ENCODE measurements at regions not wholly inside any gene's neighbourhood (a gene's known extent, or its start where the extent isn't known, plus 50 kb on each side); places are given as distances from the start of the nearest gene placed in this dataset.
"Not testable (repeated sequence)": the region's sequence is repeated elsewhere in the genome, so short reads cannot be mapped to it uniquely, and the experiment has no call there.

- H3K36me3 ChIP-seq (ENCODE audit: control insufficient read depth, insufficient read depth, low read length) = no peaks in the 10 kb centered on the region
- H3K4me1 ChIP-seq (ENCODE audit: control insufficient read depth, insufficient read depth, low read length) = peaks cover 16% of the 10 kb centered on the region
- H3K4me3 ChIP-seq (ENCODE audit: low read depth, low read length) = no peak overlapping the region
- H3K9me3 ChIP-seq (ENCODE audit: control insufficient read depth, insufficient read depth, low read length) = no peaks in the 10 kb centered on the region
- H3K27me3 ChIP-seq (ENCODE audit: control insufficient read depth, insufficient read depth, low read length) = no peaks in the 10 kb centered on the region
- H3K9ac ChIP-seq (ENCODE audit: low read depth, low read length) = no peak overlapping the region
Observed at GRCh38 chr12:116665666-116666304, 72.1 kb downstream of the SPRING1 start.

GRCh38 chr12:116664085-116664484, 73.8 kb downstream of the SPRING1 start:
- Histone ChIP-seq H3K27me3 (ENCODE audit: control insufficient read depth, insufficient read depth, low read length) (no peaks in the 10 kb centered on the region), H3K36me3 (ENCODE audit: control insufficient read depth, insufficient read depth, low read length) (no peaks in the 10 kb centered on the region), H3K9ac (ENCODE audit: low read depth, low read length) (no peak overlapping the region), H3K4me3 (ENCODE audit: low read depth, low read length) (no peak overlapping the region), H3K9me3 (ENCODE audit: control insufficient read depth, insufficient read depth, low read length) (no peaks in the 10 kb centered on the region), H3K4me1 (ENCODE audit: control insufficient read depth, insufficient read depth, low read length) (peaks cover 16% of the 10 kb centered on the region)

- no peaks in the 10 kb centered on the region for H3K27me3 ChIP-seq (ENCODE audit: control insufficient read depth, insufficient read depth, low read length)
- H3K4me3 ChIP-seq (ENCODE audit: low read depth, low read length) = peak overlapping the region; percentile 31
- H3K36me3 ChIP-seq (ENCODE audit: control insufficient read depth, insufficient read depth, low read length) = no peaks in the 10 kb centered on the region
- peaks cover 18% of the 10 kb centered on the region for H3K4me1 ChIP-seq (ENCODE audit: control insufficient read depth, insufficient read depth, low read length)
- no peak overlapping the region for H3K9ac ChIP-seq (ENCODE audit: low read depth, low read length)
- no peaks in the 10 kb centered on the region for H3K9me3 ChIP-seq (ENCODE audit: control insufficient read depth, insufficient read depth, low read length)
Observed at GRCh38 chr12:116662612-116663144, 75.2 kb downstream of the SPRING1 start.

DNA sequence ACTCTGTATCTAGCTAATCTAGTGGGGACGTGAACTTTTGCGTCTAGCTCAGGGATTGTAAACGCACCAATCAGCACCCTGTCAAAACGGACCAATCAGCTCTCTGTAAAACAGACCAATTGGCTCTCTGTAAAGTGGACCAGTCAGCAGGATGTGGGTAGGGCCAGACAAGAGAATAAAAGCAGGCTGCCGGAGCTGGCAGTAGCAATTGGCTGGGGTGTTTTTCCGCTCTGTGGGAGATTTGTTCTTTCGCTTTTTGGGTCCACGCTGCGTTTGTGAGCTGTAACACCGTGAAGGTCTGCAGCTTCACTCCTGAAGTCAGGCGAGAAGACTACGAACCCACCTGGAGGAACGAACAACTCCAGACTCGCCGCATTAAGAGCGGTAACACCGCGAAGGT, 76.5 kb downstream of the SPRING1 start:
- peaks cover 18% of the 10 kb centered on the region for H3K4me1 ChIP-seq (ENCODE audit: control insufficient read depth, insufficient read depth, low read length)

DNA sequence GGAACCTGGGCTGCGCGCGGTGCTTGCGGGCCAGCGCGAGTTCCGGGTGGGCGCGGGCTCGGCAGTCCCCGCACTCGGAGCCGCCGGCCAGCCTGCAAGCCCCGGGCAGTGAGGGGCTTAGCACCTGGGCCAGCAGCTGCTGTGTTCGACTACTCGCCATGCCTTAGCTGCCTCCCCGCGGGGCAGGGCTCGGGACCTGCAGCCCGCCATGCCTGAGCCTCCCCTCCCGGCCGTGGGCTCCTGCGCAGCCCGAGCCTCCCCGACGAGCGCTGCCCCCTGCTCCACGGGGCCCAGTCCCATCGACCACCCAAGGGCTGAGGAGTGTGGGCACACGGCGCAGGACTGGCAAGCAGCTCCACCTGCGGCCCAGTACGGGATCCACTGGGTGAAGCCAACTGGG, 77.1 kb downstream of the SPRING1 start:
- H3K36me3 ChIP-seq (ENCODE audit: control insufficient read depth, insufficient read depth, low read length); H3K9ac ChIP-seq (ENCODE audit: low read depth, low read length); H3K27me3 ChIP-seq (ENCODE audit: control insufficient read depth, insufficient read depth, low read length); H3K4me3 ChIP-seq (ENCODE audit: low read depth, low read length); H3K9me3 ChIP-seq (ENCODE audit: control insufficient read depth, insufficient read depth, low read length): not testable (repeated sequence)
- H3K4me1 ChIP-seq (ENCODE audit: control insufficient read depth, insufficient read depth, low read length) = peaks cover 13% of the 10 kb centered on the region

More for the DNA sequence above, 76.5 kb downstream of the SPRING1 start:
- Histone ChIP-seq H3K36me3 (ENCODE audit: control insufficient read depth, insufficient read depth, low read length) (no peaks in the 10 kb centered on the region), H3K9ac (ENCODE audit: low read depth, low read length) (no peak overlapping the region), H3K27me3 (ENCODE audit: control insufficient read depth, insufficient read depth, low read length) (no peaks in the 10 kb centered on the region), H3K4me3 (ENCODE audit: low read depth, low read length) (no peak overlapping the region), H3K9me3 (ENCODE audit: control insufficient read depth, insufficient read depth, low read length) (no peaks in the 10 kb centered on the region)

DNA sequence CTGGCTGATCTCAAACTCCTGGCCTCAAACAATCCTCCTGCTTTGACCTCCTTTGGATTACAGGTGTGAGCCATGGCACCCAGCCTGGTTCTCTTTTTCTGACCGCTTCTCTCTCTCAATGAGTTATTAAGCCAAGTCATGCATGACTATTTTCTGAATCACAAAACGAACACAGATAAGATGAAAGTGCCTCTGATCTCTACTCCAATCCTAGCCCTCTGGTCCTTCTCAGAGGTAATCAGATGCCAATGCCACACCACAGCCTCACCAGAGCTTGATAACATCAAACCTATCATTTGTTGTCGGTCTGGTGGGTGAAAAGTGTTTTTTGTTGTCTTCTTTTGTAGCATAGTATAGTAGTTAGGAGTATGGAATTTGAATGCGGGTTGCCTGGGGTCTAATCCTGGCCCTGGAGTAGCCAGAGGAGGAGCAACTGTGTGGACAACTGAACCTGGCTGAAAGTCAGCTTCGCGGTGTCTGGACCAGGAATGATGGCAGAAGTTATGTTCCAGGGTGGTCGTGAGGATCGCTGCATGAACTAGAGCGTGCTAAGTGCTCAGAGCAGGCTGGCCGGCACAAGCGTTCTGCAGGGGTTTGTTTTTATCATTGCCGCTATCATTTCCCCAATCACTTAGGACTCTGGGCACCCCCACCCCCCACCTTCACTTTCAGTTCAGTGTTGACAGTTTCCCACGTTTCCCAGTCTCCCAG, 77.9 kb downstream of the SPRING1 start:
- Histone ChIP-seq H3K4me1 (ENCODE audit: control insufficient read depth, insufficient read depth, low read length) (peaks cover 10% of the 10 kb centered on the region), H3K9me3 (ENCODE audit: control insufficient read depth, insufficient read depth, low read length) (no peaks in the 10 kb centered on the region), H3K27me3 (ENCODE audit: control insufficient read depth, insufficient read depth, low read length) (no peaks in the 10 kb centered on the region), H3K9ac (ENCODE audit: low read depth, low read length) (no peak overlapping the region), H3K4me3 (ENCODE audit: low read depth, low read length) (no peak overlapping the region), H3K36me3 (ENCODE audit: control insufficient read depth, insufficient read depth, low read length) (no peaks in the 10 kb centered on the region)

- H3K4me3 ChIP-seq (ENCODE audit: low read depth, low read length) = no peak overlapping the region
- H3K36me3 ChIP-seq (ENCODE audit: control insufficient read depth, insufficient read depth, low read length) = no peaks in the 10 kb centered on the region
- H3K27me3 ChIP-seq (ENCODE audit: control insufficient read depth, insufficient read depth, low read length) = no peaks in the 10 kb centered on the region
- no peaks in the 10 kb centered on the region for H3K9me3 ChIP-seq (ENCODE audit: control insufficient read depth, insufficient read depth, low read length)
- peaks cover 10% of the 10 kb centered on the region for H3K4me1 ChIP-seq (ENCODE audit: control insufficient read depth, insufficient read depth, low read length)
- no peak overlapping the region for H3K9ac ChIP-seq (ENCODE audit: low read depth, low read length)
Observed at GRCh38 chr12:116657921-116658495, 79.9 kb downstream of the SPRING1 start.

GRCh38 chr12:116656306-116656705, 81.6 kb downstream of the SPRING1 start:
- H3K9ac ChIP-seq (ENCODE audit: low read depth, low read length) = no peak overlapping the region
- H3K4me3 ChIP-seq (ENCODE audit: low read depth, low read length) = no peak overlapping the region
- no peaks in the 10 kb centered on the region for H3K36me3 ChIP-seq (ENCODE audit: control insufficient read depth, insufficient read depth, low read length)
- H3K4me1 ChIP-seq (ENCODE audit: control insufficient read depth, insufficient read depth, low read length) = peaks cover 5% of the 10 kb centered on the region
- H3K27me3 ChIP-seq (ENCODE audit: control insufficient read depth, insufficient read depth, low read length) = no peaks in the 10 kb centered on the region
- H3K9me3 ChIP-seq (ENCODE audit: control insufficient read depth, insufficient read depth, low read length) = no peaks in the 10 kb centered on the region

- H3K9ac ChIP-seq (ENCODE audit: low read depth, low read length) = no peak overlapping the region
- H3K4me1 ChIP-seq (ENCODE audit: control insufficient read depth, insufficient read depth, low read length) = peaks cover 5% of the 10 kb centered on the region
- no peaks in the 10 kb centered on the region for H3K36me3 ChIP-seq (ENCODE audit: control insufficient read depth, insufficient read depth, low read length)
- H3K9me3 ChIP-seq (ENCODE audit: control insufficient read depth, insufficient read depth, low read length) = no peaks in the 10 kb centered on the region
- H3K4me3 ChIP-seq (ENCODE audit: low read depth, low read length) = no peak overlapping the region
- no peaks in the 10 kb centered on the region for H3K27me3 ChIP-seq (ENCODE audit: control insufficient read depth, insufficient read depth, low read length)
Observed at GRCh38 chr12:116654226-116654743, 83.6 kb downstream of the SPRING1 start.

DNA sequence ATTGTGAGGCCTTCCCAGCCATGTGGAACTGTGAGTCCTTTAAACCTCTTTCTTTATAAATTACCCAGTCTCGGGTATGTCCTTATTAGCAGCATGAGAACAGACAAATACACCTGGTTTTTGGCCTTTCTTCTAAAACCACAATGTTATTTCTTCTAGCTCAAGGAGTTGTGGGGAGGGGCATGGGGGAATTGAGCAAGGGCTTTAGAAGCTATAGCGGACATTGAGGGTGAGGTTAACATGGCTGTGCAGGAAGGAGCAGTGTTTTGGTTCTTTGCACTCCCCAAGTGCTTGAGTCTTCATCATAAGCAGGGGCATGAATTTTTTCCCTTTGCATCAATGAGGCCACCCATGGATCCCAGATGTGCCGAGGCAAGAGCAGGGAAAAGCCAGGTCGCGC, 86.8 kb downstream of the SPRING1 start:
- Histone ChIP-seq H3K9ac (ENCODE audit: low read depth, low read length) (no peak overlapping the region), H3K4me1 (ENCODE audit: control insufficient read depth, insufficient read depth, low read length) (peaks cover 6% of the 10 kb centered on the region), H3K9me3 (ENCODE audit: control insufficient read depth, insufficient read depth, low read length) (no peaks in the 10 kb centered on the region), H3K27me3 (ENCODE audit: control insufficient read depth, insufficient read depth, low read length) (no peaks in the 10 kb centered on the region), H3K4me3 (ENCODE audit: low read depth, low read length) (no peak overlapping the region), H3K36me3 (ENCODE audit: control insufficient read depth, insufficient read depth, low read length) (no peaks in the 10 kb centered on the region)

DNA sequence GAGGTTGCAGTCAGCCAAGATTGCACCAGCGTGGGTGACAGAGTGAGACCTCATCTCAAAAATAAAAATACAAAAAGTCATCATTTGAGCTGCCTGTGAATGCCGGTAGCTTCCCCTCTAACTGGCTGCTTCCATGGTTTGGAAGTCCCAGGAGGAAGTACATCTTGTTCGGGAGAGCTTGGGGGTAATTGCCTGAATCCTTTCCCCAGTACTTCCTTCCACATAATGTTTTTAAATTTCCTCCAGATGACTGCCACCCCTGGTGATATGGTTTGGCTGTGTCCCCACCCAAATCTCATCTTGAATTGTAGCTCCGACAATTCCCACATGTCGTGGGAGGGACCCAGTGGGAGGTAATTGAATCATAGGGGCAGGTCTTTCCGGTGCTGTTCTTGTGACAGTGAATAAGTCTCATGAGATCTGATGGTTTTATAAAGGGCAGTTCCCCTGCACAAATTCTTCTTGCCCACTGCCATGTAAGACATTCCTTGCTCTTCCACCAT, 87.2 kb downstream of the SPRING1 start:
- H3K27me3 ChIP-seq (ENCODE audit: control insufficient read depth, insufficient read depth, low read length) = no peaks in the 10 kb centered on the region
- H3K9ac ChIP-seq (ENCODE audit: low read depth, low read length) = no peak overlapping the region
- no peaks in the 10 kb centered on the region for H3K9me3 ChIP-seq (ENCODE audit: control insufficient read depth, insufficient read depth, low read length)
- no peaks in the 10 kb centered on the region for H3K36me3 ChIP-seq (ENCODE audit: control insufficient read depth, insufficient read depth, low read length)
- H3K4me1 ChIP-seq (ENCODE audit: control insufficient read depth, insufficient read depth, low read length) = peaks cover 5% of the 10 kb centered on the region
- H3K4me3 ChIP-seq (ENCODE audit: low read depth, low read length) = no peak overlapping the region

All from iPS-15b (cell line).